ENCODE measurements at regions not wholly inside any gene's neighbourhood (a gene's known extent, or its start where the extent isn't known, plus 50 kb on each side); places are given as distances from the start of the nearest gene placed in this dataset.

GRCh38 chrX:26559855-26560254 lies 343.9 kb downstream of the MAGEB5 start:
- no peak for TF ChIP-seq HDGF (IDR thresholded peaks at IDR 0.05; ENCODE audit: borderline replicate concordance)
- TF ChIP-seq SP1 (IDR thresholded peaks at IDR 0.05), result no peak
- no peak for TF ChIP-seq SUZ12 (IDR thresholded peaks at IDR 0.05)
- no peak for TF ChIP-seq BHLHE40 (IDR thresholded peaks at IDR 0.05; ENCODE audit: borderline replicate concordance)
- no peak for TF ChIP-seq FOXK2 (IDR thresholded peaks at IDR 0.05)
- no peak for TF ChIP-seq ELF4 (IDR thresholded peaks at IDR 0.05)
- TF ChIP-seq CTBP1 (IDR thresholded peaks at IDR 0.05; ENCODE audit: borderline replicate concordance), result no peak
- no peak for TF ChIP-seq ARNT (IDR thresholded peaks at IDR 0.05)
- TF ChIP-seq PKNOX1 (IDR thresholded peaks at IDR 0.05), result no peak
- TF ChIP-seq FOXM1 (IDR thresholded peaks at IDR 0.05; ENCODE audit: borderline replicate concordance), result no peak

Measured in HEK293T (cell line).